ELF-1 (cell line): ENCODE measurements at regions not wholly inside any gene's neighbourhood (a gene's known extent, or its start where the extent isn't known, plus 50 kb on each side); places are given as distances from the start of the nearest gene placed in this dataset.
"Not testable (repeated sequence)": the region's sequence is repeated elsewhere in the genome, so short reads cannot be mapped to it uniquely, and the experiment has no call there.

ENCODE experiments used
- DNase-seq: peaks from one replicate; pipeline ENCODE4 v3.0.0-alpha.2; 2016; ENCODE audit warnings: low read depth, low spot score

- DNase-seq = not testable (repeated sequence)
Observed at GRCh38 chr10:55162321-55162720, 361.3 kb upstream of the PCDH15 start.

DNA sequence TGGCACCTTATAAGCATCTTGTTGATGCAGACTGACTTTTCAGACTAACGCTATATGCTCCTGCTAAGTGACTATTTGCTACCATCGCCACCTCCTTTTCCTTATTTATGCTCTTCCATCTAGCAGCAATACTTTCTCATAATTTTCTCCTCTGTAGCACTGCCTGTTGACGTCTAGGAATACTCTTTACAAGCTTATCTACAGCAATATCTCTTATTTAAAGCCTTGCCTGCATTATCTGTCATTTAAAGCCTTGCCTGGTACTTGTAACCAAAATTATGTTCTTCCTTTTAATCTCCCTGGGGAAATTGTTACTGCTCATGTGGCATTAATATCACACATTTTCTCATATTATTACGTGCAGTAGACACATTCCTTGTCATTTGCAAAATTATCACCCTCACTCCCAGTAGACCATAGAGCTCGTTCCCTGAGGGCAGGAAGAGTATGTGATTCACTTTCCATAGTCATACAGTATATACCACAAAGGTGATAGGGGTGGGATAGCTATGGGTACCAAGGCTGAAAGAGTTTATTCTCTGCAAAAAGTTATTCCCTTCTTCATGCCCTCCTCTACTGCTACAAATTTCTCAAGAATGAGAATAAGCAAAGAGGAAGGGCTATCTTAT is 359.7 kb upstream of the PCDH15 start:
- no peak for DNase-seq

GRCh38 chr10:55158633-55159032 is 357.6 kb upstream of the PCDH15 start:
- DNase-seq = no peak

- DNase-seq = no peak
Observed at GRCh38 chr10:55146032-55146431, 345.0 kb upstream of the PCDH15 start.

DNA sequence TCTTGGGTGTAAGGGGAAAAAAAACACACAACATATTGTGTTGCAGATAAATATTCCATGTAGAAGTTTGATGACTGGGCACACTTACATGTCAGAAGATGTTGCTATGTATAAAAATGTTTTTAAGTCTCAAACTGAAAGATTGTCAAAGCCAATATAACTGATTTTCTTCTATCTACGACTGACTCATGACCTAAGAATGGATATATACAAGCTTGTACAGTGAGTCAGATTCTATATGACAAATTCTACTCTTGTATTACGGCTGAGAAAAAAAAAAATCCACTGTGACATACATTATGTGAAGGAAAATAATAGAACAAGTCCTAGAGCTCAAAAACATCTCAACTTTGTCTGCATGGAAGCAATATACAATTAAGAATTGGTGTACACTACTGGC is 343.0 kb upstream of the PCDH15 start:
- DNase-seq = no peak

DNA sequence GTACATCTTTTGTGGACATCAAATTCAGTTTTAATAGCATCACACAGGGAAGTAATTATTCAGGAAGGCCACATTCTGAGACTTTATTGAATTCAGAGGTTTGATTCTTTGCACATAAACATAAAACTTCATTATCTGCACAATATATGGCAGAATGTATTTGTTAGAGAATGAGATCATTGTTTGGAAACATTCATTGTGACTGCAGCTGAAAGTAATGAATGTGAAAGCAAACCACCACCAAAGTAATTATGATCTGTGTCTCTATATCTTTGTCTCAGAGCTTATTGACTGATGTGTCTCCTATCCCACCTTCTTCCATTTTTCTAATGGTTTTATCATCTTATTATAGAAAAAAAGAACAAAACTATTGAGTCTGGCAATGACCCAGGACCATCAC is 340.9 kb upstream of the PCDH15 start:
- no peak for DNase-seq

- no peak for DNase-seq
Observed at GRCh38 chr10:55137063-55137462, 336.0 kb upstream of the PCDH15 start.

- DNase-seq = no peak
Observed at GRCh38 chr10:55104738-55105137, 303.7 kb upstream of the PCDH15 start.

- DNase-seq = peak; percentile 10
Observed at GRCh38 chr10:55098452-55098851, 297.4 kb upstream of the PCDH15 start.

DNA sequence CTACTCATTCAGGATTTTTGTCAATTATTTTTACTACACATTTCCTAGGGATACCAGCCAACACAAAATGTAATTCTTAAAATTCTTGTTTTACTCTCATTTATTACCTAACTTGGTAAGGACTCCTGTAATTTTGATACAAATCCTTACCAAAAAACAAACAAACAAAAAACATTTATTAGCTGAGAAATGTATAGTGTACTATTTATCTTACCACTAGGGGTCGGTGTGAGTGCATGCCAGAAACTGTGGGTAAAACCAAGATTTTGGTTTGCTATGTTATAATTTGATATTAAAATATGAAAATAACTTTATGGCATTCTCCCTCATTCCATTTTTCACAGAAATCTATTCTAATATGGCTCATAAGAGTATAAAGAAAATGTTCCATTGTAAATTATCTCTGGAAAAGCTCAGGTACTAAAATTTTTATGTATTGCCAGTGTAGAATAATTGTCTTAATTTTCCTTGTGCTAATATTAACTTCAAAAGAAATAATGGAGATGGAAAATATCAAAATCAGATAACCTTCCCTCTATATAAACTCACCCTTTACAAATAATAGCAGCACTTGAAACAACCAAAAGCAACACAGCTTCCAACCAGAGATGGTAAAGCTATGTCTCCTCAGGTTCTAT is 290.8 kb upstream of the PCDH15 start:
- DNase-seq = no peak

DNA sequence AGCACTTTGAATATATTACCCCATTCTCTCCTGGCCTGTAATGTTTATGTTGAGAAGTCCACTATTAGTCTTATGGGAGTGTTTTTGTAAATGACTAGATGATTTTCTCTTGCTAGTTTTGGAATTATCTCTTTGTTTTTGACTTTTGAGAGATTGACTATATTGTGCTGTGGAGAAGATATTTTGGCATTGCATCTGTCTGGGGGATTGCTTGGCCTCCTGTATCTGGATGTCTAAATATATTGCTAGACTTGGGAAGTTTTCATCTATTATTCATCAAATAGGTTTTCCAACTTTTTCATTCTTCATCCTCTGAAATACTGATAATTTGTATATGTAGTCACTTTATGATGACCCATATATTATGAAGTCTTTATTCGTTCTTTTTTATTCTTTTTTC is 277.1 kb upstream of the PCDH15 start:
- no peak for DNase-seq

DNA sequence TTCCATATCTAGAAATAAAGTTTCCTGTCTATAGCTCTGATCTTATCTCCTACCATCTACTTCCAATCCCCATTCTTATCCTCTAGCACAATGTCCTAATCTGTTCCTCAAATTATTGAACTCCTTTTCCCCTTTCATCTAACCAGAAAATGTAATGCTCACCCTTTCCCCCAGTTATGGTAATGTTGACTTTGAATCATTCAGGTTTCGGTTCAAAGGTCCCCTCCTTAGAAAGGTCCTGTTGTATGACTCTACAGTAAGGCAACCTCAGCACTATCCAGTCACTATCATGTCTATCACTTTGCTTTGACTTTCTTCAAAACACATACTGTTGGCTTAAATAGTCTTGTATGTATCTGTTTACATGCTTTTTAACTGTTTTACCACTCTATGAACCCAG is 264.2 kb upstream of the PCDH15 start:
- DNase-seq = no peak

GRCh38 chr10:55063811-55064210 is 262.8 kb upstream of the PCDH15 start:
- DNase-seq = no peak

GRCh38 chr10:55062349-55062748 is 261.3 kb upstream of the PCDH15 start:
- DNase-seq = no peak

- DNase-seq = no peak
Observed at GRCh38 chr10:55058800-55059199, 257.8 kb upstream of the PCDH15 start.

- DNase-seq = no peak
Observed at GRCh38 chr10:55051515-55051914, 250.5 kb upstream of the PCDH15 start.

GRCh38 chr10:55048830-55049498 is 247.9 kb upstream of the PCDH15 start:
- DNase-seq = no peak

DNA sequence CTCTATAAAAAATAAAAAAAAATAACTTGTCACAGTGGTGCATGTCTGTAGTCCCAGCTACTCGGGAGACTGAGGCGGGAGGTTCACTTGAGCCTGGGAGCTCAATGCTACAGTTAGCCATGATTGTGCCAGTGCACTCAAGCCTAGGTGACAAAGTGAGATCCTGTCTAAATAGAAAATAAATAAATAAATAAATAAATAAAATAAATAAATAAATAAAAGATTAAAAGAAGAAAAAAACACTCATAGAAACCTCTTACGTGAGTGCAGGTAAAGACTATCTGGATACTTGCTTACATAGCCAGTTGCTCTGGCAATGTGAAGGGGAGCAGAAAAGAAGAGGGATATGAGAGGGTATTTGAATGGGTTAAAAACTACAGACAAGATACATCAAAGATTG is 242.5 kb upstream of the PCDH15 start:
- no peak for DNase-seq

GRCh38 chr10:55033061-55033460 is 232.0 kb upstream of the PCDH15 start:
- DNase-seq = no peak

GRCh38 chr10:55024713-55025112 is 223.7 kb upstream of the PCDH15 start:
- no peak for DNase-seq

DNA sequence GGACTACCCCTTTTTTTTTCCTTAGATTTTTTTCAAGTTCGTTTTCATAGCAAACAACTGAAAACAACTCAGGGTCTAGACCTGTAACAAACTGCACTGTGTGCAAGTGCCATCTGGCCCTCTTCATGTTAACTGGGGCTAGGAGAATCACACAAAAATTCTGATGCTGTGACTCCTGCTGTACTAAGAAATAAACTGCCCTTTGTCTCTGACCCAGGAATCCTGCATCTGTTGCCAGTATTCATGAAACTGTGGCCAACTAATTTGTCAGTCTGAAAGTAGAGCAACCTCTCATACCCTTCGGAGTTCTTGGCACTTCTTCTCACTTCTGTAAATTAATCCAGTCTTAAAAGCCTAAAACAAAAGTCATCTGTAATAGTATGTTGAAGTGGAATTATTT is 218.4 kb upstream of the PCDH15 start:
- no peak for DNase-seq

GRCh38 chr10:55013318-55013717 is 212.3 kb upstream of the PCDH15 start:
- DNase-seq = no peak

- DNase-seq = no peak
Observed at GRCh38 chr10:55002420-55002819, 201.4 kb upstream of the PCDH15 start.
